ENCODE measurements at regions not wholly inside any gene's neighbourhood (a gene's known extent, or its start where the extent isn't known, plus 50 kb on each side); places are given as distances from the start of the nearest gene placed in this dataset.

DNA sequence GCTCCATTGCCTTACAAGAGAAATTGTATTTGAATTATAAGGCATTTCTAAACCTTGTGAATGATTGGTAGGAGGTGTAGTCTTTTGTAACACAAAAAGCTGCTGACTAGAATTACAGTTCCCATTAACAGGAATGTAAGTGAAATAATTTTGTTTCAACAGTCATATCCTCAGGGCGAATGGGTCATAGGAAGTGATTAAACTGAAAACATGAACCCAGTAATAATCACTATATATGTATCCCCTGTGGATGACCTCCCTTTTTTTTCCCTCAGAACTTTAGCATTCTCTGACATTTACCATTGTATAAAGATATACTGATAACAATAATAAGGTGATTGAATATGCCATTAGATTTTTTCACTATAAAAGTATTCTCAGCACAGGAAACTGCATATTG is 312.3 kb downstream of the ATP23 start:
- TF ChIP-seq, protein P1, sequence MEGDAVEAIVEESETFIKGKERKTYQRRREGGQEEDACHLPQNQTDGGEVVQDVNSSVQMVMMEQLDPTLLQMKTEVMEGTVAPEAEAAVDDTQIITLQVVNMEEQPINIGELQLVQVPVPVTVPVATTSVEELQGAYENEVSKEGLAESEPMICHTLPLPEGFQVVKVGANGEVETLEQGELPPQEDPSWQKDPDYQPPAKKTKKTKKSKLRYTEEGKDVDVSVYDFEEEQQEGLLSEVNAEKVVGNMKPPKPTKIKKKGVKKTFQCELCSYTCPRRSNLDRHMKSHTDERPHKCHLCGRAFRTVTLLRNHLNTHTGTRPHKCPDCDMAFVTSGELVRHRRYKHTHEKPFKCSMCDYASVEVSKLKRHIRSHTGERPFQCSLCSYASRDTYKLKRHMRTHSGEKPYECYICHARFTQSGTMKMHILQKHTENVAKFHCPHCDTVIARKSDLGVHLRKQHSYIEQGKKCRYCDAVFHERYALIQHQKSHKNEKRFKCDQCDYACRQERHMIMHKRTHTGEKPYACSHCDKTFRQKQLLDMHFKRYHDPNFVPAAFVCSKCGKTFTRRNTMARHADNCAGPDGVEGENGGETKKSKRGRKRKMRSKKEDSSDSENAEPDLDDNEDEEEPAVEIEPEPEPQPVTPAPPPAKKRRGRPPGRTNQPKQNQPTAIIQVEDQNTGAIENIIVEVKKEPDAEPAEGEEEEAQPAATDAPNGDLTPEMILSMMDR (conservative IDR thresholded peaks at IDR 0.05; ENCODE audit: low read depth, low read length), result no peak
- no peak for TF ChIP-seq RCOR1 (IDR thresholded peaks at IDR 0.05; ENCODE audit: insufficient replicate concordance, low read length)
- no peak for TF ChIP-seq FOS (IDR thresholded peaks at IDR 0.05; ENCODE audit: low read depth, low read length)
- no peak for TF ChIP-seq SMC3 (IDR thresholded peaks at IDR 0.05; ENCODE audit: low read depth, low read length)
- no peak for TF ChIP-seq POLR2A (IDR thresholded peaks at IDR 0.05; ENCODE audit: low read depth, low read length)
